IMR-90 (cell line): ENCODE measurements at regions not wholly inside any gene's neighbourhood (a gene's known extent, or its start where the extent isn't known, plus 50 kb on each side); places are given as distances from the start of the nearest gene placed in this dataset.

Source experiments
- ATAC-seq: fragments of 200-7000 bp; cut with Tn5 transposase; 2 replicates; pipeline ENCODE4 v1.9.1; 2020; ENCODE audit warnings: low read depth, mild to moderate bottlenecking, moderate library complexity
- BruUV-seq: library from RNA; stranded (reverse); fragments of 400-500 nt; replicated peaks from 2 replicates; lab custom pipeline; 2021; lab: Mats Ljungman, UMichigan
- CTCF ChIA-PET: fragments of 300-600 bp; formaldehyde crosslinking; extraction: SDS; loops from one replicate; lab custom pipeline; 2021; ENCODE audit warnings: antibody characterized with exemption; lab: Yijun Ruan, JAX
- POLR2A ChIA-PET: fragments of 300-600 bp; sonication (Branson Sonifier 250); formaldehyde crosslinking; loops from one replicate; lab custom pipeline; 2022; ENCODE audit warnings: antibody characterized with exemption; ENCODE audit not compliant: unreplicated experiment; lab: Charles Lee
- DNase-seq: peaks from one replicate; pipeline ENCODE4 v3.0.0; 2013
- H2AFZ ChIP-seq: replicated peaks from 2 replicates; pipeline ENCODE3; 2013; ENCODE audit warnings: low read length, mild to moderate bottlenecking; ENCODE audit not compliant: poor library complexity
- H2AK5ac ChIP-seq: 2 replicates; pipeline ENCODE4 v1.6.1; 2013; ENCODE audit warnings: low read depth, low read length, inconsistent platforms
- H2AK9ac ChIP-seq: replicated peaks from 2 replicates; pipeline ENCODE3; 2013; ENCODE audit warnings: mild to moderate bottlenecking, low read depth, low read length, moderate library complexity; ENCODE audit not compliant: poor library complexity
- H2BK120ac ChIP-seq: 2 replicates; pipeline ENCODE4 v1.6.1; 2013; ENCODE audit warnings: low read depth, low read length, inconsistent platforms
- H2BK15ac ChIP-seq: 3 replicates; pipeline ENCODE4 v1.6.1; 2013; ENCODE audit warnings: low read depth, low read length, inconsistent platforms
- H2BK20ac ChIP-seq: 2 replicates; pipeline ENCODE4 v1.6.1; 2013; ENCODE audit warnings: low read depth, mild to moderate bottlenecking, inconsistent platforms, low read length, moderate library complexity
- H2BK5ac ChIP-seq: 2 replicates; pipeline ENCODE4 v1.6.1; 2013; ENCODE audit warnings: mild to moderate bottlenecking, low read depth, low read length, inconsistent platforms; ENCODE audit not compliant: poor library complexity, severe bottlenecking
- H3K14ac ChIP-seq: replicated peaks from 2 replicates; pipeline ENCODE4 v1.6.1; 2013; ENCODE audit warnings: low read depth, low read length, inconsistent platforms
- H3K18ac ChIP-seq: 2 replicates; pipeline ENCODE4 v1.6.1; 2013; ENCODE audit warnings: low read depth, low read length, control low read depth
- H3K23ac ChIP-seq: 2 replicates; pipeline ENCODE4 v1.6.1; 2013; ENCODE audit warnings: low read depth, low read length, inconsistent platforms
- H3K27ac ChIP-seq: 2 replicates; pipeline ENCODE4 v1.5.1; 2013; ENCODE audit warnings: mild to moderate bottlenecking, control low read depth, low read length; ENCODE audit not compliant: insufficient read depth
- H3K27me3 ChIP-seq: 2 replicates; pipeline ENCODE4 v1.6.1; 2013; ENCODE audit warnings: low read length; ENCODE audit not compliant: control insufficient read depth, insufficient read depth
- H3K36me3 ChIP-seq: 2 replicates; pipeline ENCODE4 v1.6.1; 2013; ENCODE audit warnings: low read length, mixed read lengths; ENCODE audit not compliant: control insufficient read depth, insufficient read depth
- H3K4ac ChIP-seq: 2 replicates; pipeline ENCODE4 v1.6.1; 2013; ENCODE audit warnings: low read depth, low read length, inconsistent platforms
- H3K4me1 ChIP-seq: 2 replicates; pipeline ENCODE4 v1.6.1; 2013; ENCODE audit warnings: low read length, mixed read lengths; ENCODE audit not compliant: control insufficient read depth, insufficient read depth
- H3K4me2 ChIP-seq: 2 replicates; pipeline ENCODE4 v1.6.1; 2013; ENCODE audit warnings: low read depth, mild to moderate bottlenecking, control low read depth, low read length, moderate library complexity
- H3K4me3 ChIP-seq: 2 replicates; pipeline ENCODE4 v1.5.1; 2013; ENCODE audit warnings: low read depth, mild to moderate bottlenecking, control low read depth, low read length, moderate library complexity; ENCODE audit not compliant: insufficient read depth
- H3K56ac ChIP-seq: 2 replicates; pipeline ENCODE4 v1.6.1; 2013; ENCODE audit warnings: low read length, inconsistent platforms; ENCODE audit not compliant: insufficient read depth; ENCODE audit errors: extremely low read depth
- H3K79me1 ChIP-seq, 2 experiments: 2 replicates each; pipeline ENCODE4 v1.6.1; 2013; ENCODE audit warnings: low read length in 2 of 2, inconsistent platforms in 1 of 2, low read depth in 1 of 2
- H3K9ac ChIP-seq: 2 replicates; pipeline ENCODE4 v1.6.1; 2013; ENCODE audit warnings: low read depth, low read length, control low read depth
- H3K9me1 ChIP-seq: 2 replicates; pipeline ENCODE4 v1.6.1; 2013; ENCODE audit warnings: low read length, inconsistent platforms; ENCODE audit not compliant: insufficient read depth
- H3K9me3 ChIP-seq: 2 replicates; pipeline ENCODE4 v1.6.1; 2013; ENCODE audit warnings: low read length; ENCODE audit not compliant: control insufficient read depth, insufficient read depth
- H4K20me1 ChIP-seq: 2 replicates; pipeline ENCODE4 v1.6.1; 2013; ENCODE audit warnings: low read length, inconsistent platforms; ENCODE audit not compliant: insufficient read depth
- H4K5ac ChIP-seq: 2 replicates; pipeline ENCODE4 v1.6.1; 2013; ENCODE audit warnings: mild to moderate bottlenecking, low read depth, low read length, control low read depth
- H4K8ac ChIP-seq, 2 experiments: 2 replicates each; pipeline ENCODE4 v1.6.1; 2013; ENCODE audit warnings: low read depth in 2 of 2, low read length in 2 of 2, control low read depth in 1 of 2, inconsistent platforms in 1 of 2
- H4K91ac ChIP-seq: 2 replicates; pipeline ENCODE4 v1.6.1; 2013; ENCODE audit warnings: low read depth, low read length, inconsistent platforms; ENCODE audit not compliant: insufficient read depth
- BHLHE40 ChIP-seq: fragments of 150-350 bp; IDR thresholded peaks from 2 replicates; pipeline ENCODE4 v1.6.1; 2016; ENCODE audit warnings: mild to moderate bottlenecking, low read depth, low read length
- CEBPB ChIP-seq: IDR thresholded peaks from 2 replicates; pipeline ENCODE4 v1.6.1; 2012; ENCODE audit warnings: low read depth, low read length, improper control_type of control experiment
- CHD1 ChIP-seq: IDR thresholded peaks from 2 replicates; pipeline ENCODE4 v1.6.1; 2012; ENCODE audit warnings: low read depth, low read length, improper control_type of control experiment
- CTCF ChIP-seq: conservative IDR thresholded peaks from 2 replicates; pipeline ENCODE4 v1.5.1; 2012; ENCODE audit warnings: mild to moderate bottlenecking, low read depth, low read length, improper control_type of control experiment
- ELK1 ChIP-seq: fragments of 150-350 bp; IDR thresholded peaks from 2 replicates; pipeline ENCODE4 v1.6.1; 2016; ENCODE audit warnings: low read depth, mild to moderate bottlenecking, low read length, moderate library complexity, borderline replicate concordance
- FOS ChIP-seq: fragments of 150-350 bp; IDR thresholded peaks from 2 replicates; pipeline ENCODE4 v1.6.1; 2016; ENCODE audit warnings: low read depth, low read length
- MAFK ChIP-seq: IDR thresholded peaks from 2 replicates; pipeline ENCODE4 v1.6.1; 2012; ENCODE audit warnings: low read depth, low read length, improper control_type of control experiment
- MAZ ChIP-seq: IDR thresholded peaks from 2 replicates; pipeline ENCODE4 v1.6.1; 2012; ENCODE audit warnings: low read depth, mild to moderate bottlenecking, low read length, improper control_type of control experiment, moderate library complexity, borderline replicate concordance
- MXI1 ChIP-seq: IDR thresholded peaks from 2 replicates; pipeline ENCODE4 v1.6.1; 2012; ENCODE audit warnings: low read depth, mild to moderate bottlenecking, low read length, moderate library complexity, borderline replicate concordance
- NFE2L2 ChIP-seq: fragments of 150-350 bp; IDR thresholded peaks from 2 replicates; pipeline ENCODE4 v1.6.1; 2016; ENCODE audit warnings: low read depth, mild to moderate bottlenecking, low read length
- POLR2A ChIP-seq: IDR thresholded peaks from 2 replicates; pipeline ENCODE4 v1.6.1; 2012; ENCODE audit warnings: mild to moderate bottlenecking, low read depth, low read length
- RAD21 ChIP-seq: IDR thresholded peaks from 2 replicates; pipeline ENCODE4 v1.6.1; 2012; ENCODE audit warnings: low read length, improper control_type of control experiment
- RCOR1 ChIP-seq: IDR thresholded peaks from 2 replicates; pipeline ENCODE4 v1.6.1; 2012; ENCODE audit warnings: mild to moderate bottlenecking, low read length, improper control_type of control experiment; ENCODE audit not compliant: insufficient replicate concordance
- RFX5 ChIP-seq: IDR thresholded peaks from 2 replicates; pipeline ENCODE4 v1.8.0; 2012; ENCODE audit warnings: low read depth, mild to moderate bottlenecking, low read length, moderate library complexity
- SMC3 ChIP-seq: fragments of 150-350 bp; IDR thresholded peaks from 2 replicates; pipeline ENCODE4 v1.6.1; 2016; ENCODE audit warnings: low read depth, mild to moderate bottlenecking, antibody characterized with exemption, low read length, moderate library complexity
- USF2 ChIP-seq: fragments of 150-350 bp; IDR thresholded peaks from 2 replicates; pipeline ENCODE4 v1.6.1; 2017; ENCODE audit warnings: mild to moderate bottlenecking, antibody characterized with exemption, low read length, low read depth
- WGBS, 2 experiments: methylation state at CpG; one replicate each; pipeline versions ENCODE4 v1.1.5 to v1.1.7; 2013; ENCODE audit warnings: missing lambda C conversion rate in 2 of 2; ENCODE audit not compliant: insufficient read length in 1 of 2; ENCODE audit errors: extremely low coverage in 2 of 2; 5-methylcytosine and 5-hydroxymethylcytosine counted together
- dilution Hi-C: fragments of 300-500 bp; cut with HindIII; formaldehyde crosslinking; loops from one replicate; pipeline ENCODE4 v1.14.3; 2018; ENCODE audit warnings: low sequenced_read_pairs; ENCODE audit not compliant: unreplicated experiment
- in situ Hi-C: fragments of 300-500 bp; cut with MboI; formaldehyde crosslinking; loops from 3 replicates; pipeline ENCODE4 v1.14.3; 2019; ENCODE audit warnings: low sequenced_read_pairs, inconsistent platforms, mixed read lengths
- intact Hi-C: fragments of 100-400 bp; cut with micrococcal nuclease; formaldehyde crosslinking; loops from 2 replicates; pipeline ENCODE4 v1.10.0; 2022

DNA sequence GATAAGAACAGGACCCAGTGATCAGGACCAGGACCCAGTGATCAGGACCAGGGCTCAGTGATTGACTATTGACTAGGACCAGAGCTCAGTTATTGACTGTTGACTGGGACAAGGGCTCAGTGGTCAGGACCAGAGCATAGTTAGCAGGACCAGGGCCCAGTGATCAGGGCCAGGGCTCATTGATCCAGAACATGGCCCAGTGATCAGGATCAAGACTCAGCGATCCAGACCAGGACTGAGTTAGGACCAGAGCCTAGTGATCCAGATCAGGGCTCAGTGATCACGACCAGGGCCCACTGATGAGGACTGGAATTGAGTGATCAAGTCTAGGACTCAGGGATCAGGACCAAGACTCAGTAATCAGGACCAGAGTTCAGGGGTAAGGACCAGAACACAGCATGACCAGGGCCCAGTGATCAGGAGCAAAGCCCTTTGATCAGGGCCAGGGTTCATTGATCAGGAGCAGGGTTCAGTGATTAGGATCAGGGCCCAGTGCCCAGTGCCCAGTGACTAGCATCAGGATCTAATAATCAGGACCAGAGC, 176.0 kb downstream of the TMEM121 start:
- ATAC-seq (no peak), DNase-seq (no peak)
- Histone ChIP-seq H4K5ac (no peak overlapping the region), H3K4me3 (no peak overlapping the region), H3K4ac (no peak overlapping the region), H3K18ac (no peak overlapping the region), H3K36me3 (no peaks in the 10 kb centered on the region), H2AFZ (no peak overlapping the region), H3K14ac (no peak overlapping the region), H3K4me2 (no peak overlapping the region), H3K9ac (no peak overlapping the region), H2AK5ac (no peak overlapping the region), H2BK5ac (no peak overlapping the region), H3K4me1 (no peaks in the 10 kb centered on the region), H2AK9ac (no peak overlapping the region), H3K9me3 (peaks cover 13% of the 10 kb centered on the region), H2BK20ac (no peak overlapping the region), H4K91ac (no peak overlapping the region), H3K56ac (no peak overlapping the region), H4K20me1 (no peaks in the 10 kb centered on the region), H3K23ac (no peak overlapping the region), H2BK120ac (no peak overlapping the region), H3K79me1 (no peaks in the 10 kb centered on the region), H3K27me3 (no peaks in the 10 kb centered on the region), H4K8ac (no peak overlapping the region), H3K27ac (no peak overlapping the region), H2BK15ac (no peak overlapping the region), H3K9me1 (no peaks in the 10 kb centered on the region)
- POLR2A ChIA-PET = no interaction called here
- no TSS peak for BruUV-seq
- TF ChIP-seq SMC3 (no peak), BHLHE40 (no peak), CEBPB (no peak), MAZ (no peak), RFX5 (no peak), ELK1 (no peak), FOS (no peak), NFE2L2 (no peak), RCOR1 (no peak), CTCF (no peak), MAFK (no peak), POLR2A (no peak), CHD1 (no peak), RAD21 (no peak), MXI1 (no peak), USF2 (no peak)
- in situ Hi-C loops (no loop called here), intact Hi-C loops (no loop called here), dilution Hi-C loops (no loop called here)
- CTCF ChIA-PET = no interaction called here
- 20% methylated on average over 2 of the region's 2 CpGs; no CpG with 5 or more reads in 1 of the 2 experiments for WGBS, 2 experiments
